ENCODE measurements at regions not wholly inside any gene's neighbourhood (a gene's known extent, or its start where the extent isn't known, plus 50 kb on each side); places are given as distances from the start of the nearest gene placed in this dataset.

DNA sequence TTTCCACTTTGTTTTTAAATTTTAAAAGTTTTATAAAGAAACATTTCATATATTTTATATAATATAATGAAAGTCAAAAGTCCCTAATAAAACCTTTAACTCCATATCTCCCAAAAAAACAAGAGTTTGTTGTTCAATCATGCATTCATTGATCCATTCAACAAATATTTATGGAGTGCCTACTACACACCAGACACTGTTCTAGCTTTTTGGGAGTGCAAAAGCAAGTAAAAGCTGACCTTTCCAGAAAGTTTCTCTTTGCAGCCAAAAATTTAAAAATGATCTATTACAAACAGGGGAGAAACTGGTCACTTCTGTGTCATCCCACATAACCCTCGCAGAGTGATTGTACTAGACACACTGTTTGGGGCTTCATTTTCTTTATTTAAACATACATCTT, 740.0 kb upstream of the TBX3 start:
- no peaks in the 10 kb centered on the region for H4K20me1 ChIP-seq (ENCODE audit: insufficient read depth)
- TF ChIP-seq EZH2 (IDR thresholded peaks at IDR 0.05; ENCODE audit: insufficient read depth, poor library complexity, severe bottlenecking) (no peak), EZH2phosphoT487 (IDR thresholded peaks at IDR 0.05; ENCODE audit: insufficient read depth, low read depth) (no peak)
- WGBS, 2 experiments (ENCODE audit: low coverage in 1 of 2, low lambda C conversion rate in 2 of 2, missing lambda C conversion rate in 2 of 2), result 86 to 94% methylated on average over 1 of the region's 1 CpG
- no peaks in the 10 kb centered on the region for H3F3A ChIP-seq (ENCODE audit: insufficient read depth)
- H3K4me1 ChIP-seq (ENCODE audit: insufficient read depth), result no peaks in the 10 kb centered on the region
- no peaks in the 10 kb centered on the region for H3K9me3 ChIP-seq (ENCODE audit: low read depth)
- H2AFZ ChIP-seq, result no peak overlapping the region
- H3K27me3 ChIP-seq (replicated peaks; ENCODE audit: insufficient read depth), result no peaks in the 10 kb centered on the region
- H3K36me3 ChIP-seq (ENCODE audit: low read depth), result no peaks in the 10 kb centered on the region
- H3K9ac ChIP-seq, result no peak overlapping the region
- no peak overlapping the region for H3K4me2 ChIP-seq (ENCODE audit: unreplicated experiment)
- no peak overlapping the region for H3K4me3 ChIP-seq
- no peaks in the 10 kb centered on the region for H3K9me2 ChIP-seq (ENCODE audit: insufficient read depth)
- in situ Hi-C loops (cut with MboI), result no loop called here
- no peaks in the 10 kb centered on the region for H3K79me2 ChIP-seq (ENCODE audit: insufficient read depth)
- no peak overlapping the region for H3K27ac ChIP-seq
- no peak for DNase-seq

DNA sequence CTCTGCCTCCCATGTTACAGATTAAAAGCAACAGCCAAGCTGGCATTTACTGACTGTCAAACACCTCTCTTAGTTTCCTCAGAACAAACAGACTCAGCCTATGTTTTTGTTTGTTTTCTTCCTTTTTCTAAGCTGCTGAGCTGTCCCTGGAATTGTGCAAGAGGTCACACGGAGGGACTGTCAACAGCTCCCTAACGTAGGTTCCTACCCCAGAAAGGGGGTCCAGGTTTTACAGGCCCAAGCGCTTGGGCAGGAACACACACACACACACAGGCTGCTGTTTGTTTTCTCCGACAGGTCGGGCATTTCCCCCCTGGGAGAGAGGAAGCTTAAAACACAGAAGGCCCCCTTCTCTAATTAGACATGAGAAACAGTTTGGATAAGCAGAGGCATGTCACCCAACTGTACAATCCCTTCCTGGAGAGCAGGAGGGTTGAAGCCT, 739.6 kb upstream of the TBX3 start:
- no peak for DNase-seq
- TF ChIP-seq EZH2phosphoT487 (IDR thresholded peaks at IDR 0.05; ENCODE audit: insufficient read depth, low read depth) (no peak), EZH2 (IDR thresholded peaks at IDR 0.05; ENCODE audit: insufficient read depth, poor library complexity, severe bottlenecking) (no peak)
- in situ Hi-C loops (cut with MboI), result no loop called here
- no peaks in the 10 kb centered on the region for H3K9me3 ChIP-seq (ENCODE audit: low read depth)
- no peaks in the 10 kb centered on the region for H3K79me2 ChIP-seq (ENCODE audit: insufficient read depth)
- no peak overlapping the region for H3K27ac ChIP-seq
- no peak overlapping the region for H2AFZ ChIP-seq
- H3K27me3 ChIP-seq (replicated peaks; ENCODE audit: insufficient read depth), result no peaks in the 10 kb centered on the region
- H3K4me3 ChIP-seq, result no peak overlapping the region
- 66% methylated on average over 5 of the region's 5 CpGs for WGBS, 2 experiments (ENCODE audit: low coverage in 1 of 2, low lambda C conversion rate in 2 of 2, missing lambda C conversion rate in 2 of 2)
- no peak overlapping the region for H3K4me2 ChIP-seq (ENCODE audit: unreplicated experiment)
- H3K9me2 ChIP-seq (ENCODE audit: insufficient read depth), result no peaks in the 10 kb centered on the region
- H3K9ac ChIP-seq, result no peak overlapping the region
- no peaks in the 10 kb centered on the region for H3F3A ChIP-seq (ENCODE audit: insufficient read depth)
- H3K4me1 ChIP-seq (ENCODE audit: insufficient read depth), result no peaks in the 10 kb centered on the region
- H3K36me3 ChIP-seq (ENCODE audit: low read depth), result no peaks in the 10 kb centered on the region
- no peaks in the 10 kb centered on the region for H4K20me1 ChIP-seq (ENCODE audit: insufficient read depth)

DNA sequence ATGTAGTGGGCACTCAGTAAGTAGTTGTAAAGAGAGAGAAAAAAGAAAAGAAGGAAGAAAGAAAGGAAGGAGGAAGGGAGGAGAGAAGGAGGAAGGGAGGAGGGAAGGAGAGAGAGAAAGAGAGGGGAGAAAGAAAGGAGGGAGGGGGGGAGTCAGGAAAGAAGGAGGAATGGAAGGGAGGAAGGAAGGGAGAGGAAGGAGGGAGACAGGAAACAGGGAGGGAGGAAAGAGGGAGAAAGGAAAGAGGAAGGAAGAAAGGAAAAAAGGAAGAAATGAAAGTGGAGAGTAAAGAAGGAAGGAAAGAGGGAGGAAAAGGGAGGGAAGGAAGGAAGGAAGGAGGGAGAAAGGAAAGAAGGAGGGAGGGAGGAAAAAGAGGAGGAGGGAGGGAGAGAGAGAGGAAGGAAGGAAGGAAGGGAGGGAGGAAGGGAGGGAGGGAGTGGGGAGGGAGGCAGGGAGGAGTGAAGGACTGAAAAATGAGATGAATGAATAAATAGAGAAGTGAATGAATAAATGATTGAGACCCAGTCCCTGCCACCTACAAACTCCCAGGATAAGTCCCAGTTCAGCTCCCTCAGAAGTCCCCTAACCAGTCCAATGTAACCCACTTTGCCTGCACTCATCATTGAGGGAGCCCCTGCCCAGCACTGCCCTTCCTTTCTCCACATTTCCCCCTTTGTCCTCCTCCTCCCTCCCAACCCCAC, 739.0 kb upstream of the TBX3 start:
- no peaks in the 10 kb centered on the region for H4K20me1 ChIP-seq (ENCODE audit: insufficient read depth)
- H3K9me3 ChIP-seq (ENCODE audit: low read depth), result no peaks in the 10 kb centered on the region
- no peaks in the 10 kb centered on the region for H3K9me2 ChIP-seq (ENCODE audit: insufficient read depth)
- no peak overlapping the region for H3K27ac ChIP-seq
- DNase-seq, result no peak
- H3K27me3 ChIP-seq (replicated peaks; ENCODE audit: insufficient read depth), result no peaks in the 10 kb centered on the region
- no peaks in the 10 kb centered on the region for H3K36me3 ChIP-seq (ENCODE audit: low read depth)
- TF ChIP-seq EZH2 (IDR thresholded peaks at IDR 0.05; ENCODE audit: insufficient read depth, poor library complexity, severe bottlenecking) (no peak), EZH2phosphoT487 (IDR thresholded peaks at IDR 0.05; ENCODE audit: insufficient read depth, low read depth) (no peak)
- H3K9ac ChIP-seq, result no peak overlapping the region
- H3K4me3 ChIP-seq, result no peak overlapping the region
- H2AFZ ChIP-seq, result no peak overlapping the region
- no peaks in the 10 kb centered on the region for H3K79me2 ChIP-seq (ENCODE audit: insufficient read depth)
- no peaks in the 10 kb centered on the region for H3F3A ChIP-seq (ENCODE audit: insufficient read depth)
- in situ Hi-C loops (cut with MboI), result no loop called here
- H3K4me2 ChIP-seq (ENCODE audit: unreplicated experiment), result no peak overlapping the region
- no peaks in the 10 kb centered on the region for H3K4me1 ChIP-seq (ENCODE audit: insufficient read depth)

DNA sequence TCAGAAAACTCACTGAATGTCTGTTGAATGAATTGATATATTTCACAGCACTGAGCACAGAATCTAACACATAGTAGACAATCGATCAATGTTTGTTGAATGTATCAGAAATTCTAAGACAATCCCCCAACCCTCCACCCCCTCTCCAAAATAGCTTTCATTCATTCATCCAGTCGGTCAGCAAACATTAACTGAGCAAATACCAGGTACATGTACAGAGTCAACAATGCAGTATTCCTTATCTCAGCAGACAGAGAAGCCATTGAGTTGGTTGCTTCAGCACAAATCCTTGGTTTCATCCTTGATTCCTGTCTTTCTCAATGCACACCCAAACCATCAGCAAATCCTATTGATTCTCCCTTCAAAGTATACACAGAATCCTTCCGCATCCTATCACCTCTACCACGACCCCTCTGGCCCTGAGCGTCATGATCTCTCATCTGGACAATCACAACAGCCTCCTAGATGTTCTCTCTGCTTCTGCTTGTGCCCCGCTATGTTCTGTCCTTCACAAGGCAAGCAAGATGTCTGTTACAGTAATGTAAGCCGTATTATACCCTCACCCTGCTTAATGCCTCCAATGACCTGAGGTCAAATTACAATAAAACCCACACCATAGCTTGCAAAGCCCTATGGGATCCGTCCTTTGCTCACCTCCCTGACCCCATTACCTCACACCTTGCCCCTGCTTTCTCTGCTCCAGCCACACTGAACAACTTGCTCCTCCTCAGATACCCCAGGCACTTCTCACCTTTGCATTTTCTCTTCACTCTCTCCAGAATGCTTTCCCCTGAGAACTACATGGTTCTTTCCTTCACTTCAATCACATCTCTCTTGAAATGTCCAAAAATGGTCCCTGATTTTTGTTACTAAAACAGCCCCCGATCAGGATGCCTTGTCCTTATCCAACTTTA, 738.1 kb upstream of the TBX3 start:
- no peak overlapping the region for H2AFZ ChIP-seq
- H3K9me3 ChIP-seq (ENCODE audit: low read depth), result no peaks in the 10 kb centered on the region
- H3K4me3 ChIP-seq, result no peak overlapping the region
- DNase-seq, result no peak
- H3K79me2 ChIP-seq (ENCODE audit: insufficient read depth), result no peaks in the 10 kb centered on the region
- no peaks in the 10 kb centered on the region for H3K9me2 ChIP-seq (ENCODE audit: insufficient read depth)
- no peak overlapping the region for H3K27ac ChIP-seq
- H3F3A ChIP-seq (ENCODE audit: insufficient read depth), result no peaks in the 10 kb centered on the region
- no peak overlapping the region for H3K4me2 ChIP-seq (ENCODE audit: unreplicated experiment)
- no peaks in the 10 kb centered on the region for H4K20me1 ChIP-seq (ENCODE audit: insufficient read depth)
- in situ Hi-C loops (cut with MboI), result no loop called here
- no peaks in the 10 kb centered on the region for H3K27me3 ChIP-seq (replicated peaks; ENCODE audit: insufficient read depth)
- WGBS, 2 experiments (ENCODE audit: low coverage in 1 of 2, low lambda C conversion rate in 2 of 2, missing lambda C conversion rate in 2 of 2), result 81 to 85% methylated on average over 9 of the region's 9 CpGs
- no peak overlapping the region for H3K9ac ChIP-seq
- H3K4me1 ChIP-seq (ENCODE audit: insufficient read depth), result no peaks in the 10 kb centered on the region
- H3K36me3 ChIP-seq (ENCODE audit: low read depth), result no peaks in the 10 kb centered on the region
- TF ChIP-seq EZH2phosphoT487 (IDR thresholded peaks at IDR 0.05; ENCODE audit: insufficient read depth, low read depth), result no peak
- no peak for TF ChIP-seq EZH2 (IDR thresholded peaks at IDR 0.05; ENCODE audit: insufficient read depth, poor library complexity, severe bottlenecking)

All from GM23248 (cell line).